HG03196 (cell line): ENCODE measurements at regions not wholly inside any gene's neighbourhood (a gene's known extent, or its start where the extent isn't known, plus 50 kb on each side); places are given as distances from the start of the nearest gene placed in this dataset.
"Not testable (repeated sequence)": the region's sequence is repeated elsewhere in the genome, so short reads cannot be mapped to it uniquely, and the experiment has no call there.

Experiments
- ATAC-seq: cut with Tn5 transposase; IDR thresholded peaks from one replicate; pipeline ENCODE4 v1.9.1; 2021; ENCODE audit not compliant: unreplicated experiment

GRCh38 chr12:46549527-46550265 lies 177.1 kb upstream of the SLC38A2 start:
- no peak for ATAC-seq

GRCh38 chr12:46548605-46549071 lies 176.1 kb upstream of the SLC38A2 start:
- ATAC-seq = no peak

- no peak for ATAC-seq
These were observed 175.1 kb upstream of the SLC38A2 start for GRCh38 chr12:46547421-46548354.

GRCh38 chr12:46546634-46547273 lies 174.2 kb upstream of the SLC38A2 start:
- peak; percentile 88 for ATAC-seq

- ATAC-seq = not testable (repeated sequence)
These were observed 170.8 kb upstream of the SLC38A2 start for GRCh38 chr12:46543378-46543795.

- no peak for ATAC-seq
These were observed 166.4 kb upstream of the SLC38A2 start for GRCh38 chr12:46538976-46539375.

GRCh38 chr12:46537387-46537955 lies 164.9 kb upstream of the SLC38A2 start:
- ATAC-seq = no peak

GRCh38 chr12:46536316-46536715 lies 163.7 kb upstream of the SLC38A2 start:
- ATAC-seq = not testable (repeated sequence)

GRCh38 chr12:46535907-46536306 lies 163.3 kb upstream of the SLC38A2 start:
- ATAC-seq = no peak

- no peak for ATAC-seq
These were observed 162.8 kb upstream of the SLC38A2 start for GRCh38 chr12:46535376-46535775.

GRCh38 chr12:46534327-46534840 lies 161.8 kb upstream of the SLC38A2 start:
- ATAC-seq = no peak

- ATAC-seq = no peak
These were observed 161.2 kb upstream of the SLC38A2 start for GRCh38 chr12:46533723-46534122.

- ATAC-seq = no peak
These were observed 159.2 kb upstream of the SLC38A2 start for GRCh38 chr12:46531804-46532203.

GRCh38 chr12:46531059-46531785 lies 158.6 kb upstream of the SLC38A2 start:
- ATAC-seq = no peak

GRCh38 chr12:46530373-46531056 lies 157.9 kb upstream of the SLC38A2 start:
- no peak for ATAC-seq

GRCh38 chr12:46526233-46526632 lies 153.7 kb upstream of the SLC38A2 start:
- no peak for ATAC-seq

- ATAC-seq = no peak
These were observed 152.2 kb upstream of the SLC38A2 start for GRCh38 chr12:46524778-46525177.

- no peak for ATAC-seq
These were observed 151.5 kb upstream of the SLC38A2 start for GRCh38 chr12:46523863-46524770.

GRCh38 chr12:46523446-46523845 lies 150.9 kb upstream of the SLC38A2 start:
- no peak for ATAC-seq
